Cardiac muscle cell (in vitro differentiated cells and primary cell): ENCODE measurements at regions not wholly inside any gene's neighbourhood (a gene's known extent, or its start where the extent isn't known, plus 50 kb on each side); places are given as distances from the start of the nearest gene placed in this dataset.

Source experiments
- DNase-seq, 2 donors: peaks; one replicate each; pipeline versions ENCODE4 v3.0.0 to v3.0.0-alpha.2; 2010 to 2017; ENCODE audit warnings: low read depth in 1 of 2, low spot score in 1 of 2
- H3K27ac ChIP-seq: fragments of 200-600 bp; sonication (generic); 2 replicates; pipeline ENCODE4 v1.5.1; 2016
- H3K27me3 ChIP-seq: fragments of 200-600 bp; sonication (generic); 2 replicates; pipeline ENCODE4 v1.6.0; 2016; ENCODE audit warnings: control low read depth
- H3K36me3 ChIP-seq: fragments of 200-600 bp; sonication (generic); 2 replicates; pipeline ENCODE4 v1.5.1; 2016; ENCODE audit warnings: control low read depth
- H3K4me1 ChIP-seq: fragments of 200-600 bp; sonication (generic); 2 replicates; pipeline ENCODE4 v1.8.1; 2017; ENCODE audit warnings: low read depth, mild to moderate bottlenecking, mixed run types
- H3K4me3 ChIP-seq: fragments of 200-600 bp; sonication (generic); 2 replicates; pipeline ENCODE4 v1.5.1; 2016; ENCODE audit warnings: mild to moderate bottlenecking
- H3K9me3 ChIP-seq: fragments of 200-600 bp; sonication (generic); 2 replicates; pipeline ENCODE4 v1.5.1; 2017; ENCODE audit warnings: low read depth, mild to moderate bottlenecking, control low read depth
- TF ChIP-seq, protein P1 (sequence below): IDR thresholded peaks from 2 replicates; pipeline ENCODE4 v1.5.1; 2012; ENCODE audit warnings: low read depth, mild to moderate bottlenecking, low read length

DNA sequence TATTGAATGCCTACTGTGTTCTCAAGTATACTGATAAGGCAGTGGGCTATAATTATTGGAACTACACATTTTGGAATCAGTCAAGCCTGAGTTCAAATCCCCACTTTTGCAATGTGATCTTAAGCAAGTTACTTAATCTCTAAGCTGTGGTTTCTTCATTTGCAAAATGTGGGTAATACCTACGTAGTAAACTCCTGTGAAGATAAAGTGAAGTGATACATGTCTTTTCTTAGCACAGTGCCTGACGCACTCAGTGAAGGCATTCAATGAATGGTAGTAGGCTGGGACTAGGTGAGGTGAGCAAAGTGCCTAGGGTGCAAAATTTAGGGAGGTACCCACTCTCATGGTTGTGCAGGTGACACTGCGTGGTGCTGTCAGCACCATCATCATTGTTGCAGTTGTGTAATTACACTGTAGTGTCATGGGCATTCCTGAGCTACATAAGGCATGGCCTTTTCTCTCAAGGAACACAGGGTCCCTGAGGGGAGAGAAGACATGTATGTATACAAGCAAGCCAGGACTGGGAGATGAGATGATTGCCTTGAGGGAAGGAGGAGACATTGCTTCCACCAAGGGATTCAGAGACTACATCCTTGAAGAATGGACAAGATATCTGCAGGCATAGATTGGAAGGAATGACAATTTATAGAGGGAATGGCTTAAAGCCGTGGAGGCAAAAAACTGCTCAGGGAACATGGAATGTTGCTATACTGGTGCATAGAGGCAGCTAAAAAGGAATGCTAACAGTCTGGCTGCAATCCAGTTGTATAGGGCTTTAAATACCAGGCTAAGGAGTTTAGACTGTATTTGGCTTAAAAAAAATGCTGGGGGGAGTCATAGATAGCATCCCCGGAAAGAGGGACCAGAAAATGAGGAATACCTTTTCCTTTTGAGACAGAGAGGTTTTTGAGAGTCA is 129.2 kb upstream of the ARHGAP5 start:
- TF ChIP-seq, protein P1, sequence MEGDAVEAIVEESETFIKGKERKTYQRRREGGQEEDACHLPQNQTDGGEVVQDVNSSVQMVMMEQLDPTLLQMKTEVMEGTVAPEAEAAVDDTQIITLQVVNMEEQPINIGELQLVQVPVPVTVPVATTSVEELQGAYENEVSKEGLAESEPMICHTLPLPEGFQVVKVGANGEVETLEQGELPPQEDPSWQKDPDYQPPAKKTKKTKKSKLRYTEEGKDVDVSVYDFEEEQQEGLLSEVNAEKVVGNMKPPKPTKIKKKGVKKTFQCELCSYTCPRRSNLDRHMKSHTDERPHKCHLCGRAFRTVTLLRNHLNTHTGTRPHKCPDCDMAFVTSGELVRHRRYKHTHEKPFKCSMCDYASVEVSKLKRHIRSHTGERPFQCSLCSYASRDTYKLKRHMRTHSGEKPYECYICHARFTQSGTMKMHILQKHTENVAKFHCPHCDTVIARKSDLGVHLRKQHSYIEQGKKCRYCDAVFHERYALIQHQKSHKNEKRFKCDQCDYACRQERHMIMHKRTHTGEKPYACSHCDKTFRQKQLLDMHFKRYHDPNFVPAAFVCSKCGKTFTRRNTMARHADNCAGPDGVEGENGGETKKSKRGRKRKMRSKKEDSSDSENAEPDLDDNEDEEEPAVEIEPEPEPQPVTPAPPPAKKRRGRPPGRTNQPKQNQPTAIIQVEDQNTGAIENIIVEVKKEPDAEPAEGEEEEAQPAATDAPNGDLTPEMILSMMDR: no peak
- no peaks in the 10 kb centered on the region for H3K36me3 ChIP-seq
- peak in 1 of 2 donors; percentile 15 for DNase-seq
- H3K27me3 ChIP-seq: no peaks in the 10 kb centered on the region
- H3K27ac ChIP-seq: no peak overlapping the region
- H3K4me3 ChIP-seq: no peak overlapping the region
- peaks cover 11% of the 10 kb centered on the region for H3K4me1 ChIP-seq
- H3K9me3 ChIP-seq: no peaks in the 10 kb centered on the region

DNA sequence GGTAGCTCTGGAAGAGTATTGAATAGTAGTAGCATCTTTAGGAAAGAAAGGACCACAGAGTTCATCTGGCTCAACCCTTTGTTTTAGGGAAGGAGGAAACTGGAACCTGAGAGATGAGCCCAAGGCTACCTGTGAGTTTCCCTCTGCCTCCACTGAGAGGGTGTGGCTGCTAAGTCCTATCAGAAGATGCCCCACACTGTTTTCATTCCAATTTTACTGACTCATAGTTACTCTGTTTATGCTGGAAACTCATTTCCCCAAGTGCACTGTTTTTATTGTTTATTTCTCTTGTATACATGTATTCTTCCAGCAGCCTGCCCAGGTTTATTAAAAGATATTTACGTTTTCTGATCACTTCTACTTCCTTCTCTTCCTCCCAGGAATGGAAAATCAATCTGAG is 127.4 kb upstream of the ARHGAP5 start:
- H3K4me3 ChIP-seq: no peak overlapping the region
- DNase-seq: no peak
- H3K27ac ChIP-seq: no peak overlapping the region
- TF ChIP-seq, protein P1: no peak
- H3K27me3 ChIP-seq: no peaks in the 10 kb centered on the region
- no peaks in the 10 kb centered on the region for H3K9me3 ChIP-seq
- H3K4me1 ChIP-seq: peaks cover 11% of the 10 kb centered on the region
- H3K36me3 ChIP-seq: no peaks in the 10 kb centered on the region

DNA sequence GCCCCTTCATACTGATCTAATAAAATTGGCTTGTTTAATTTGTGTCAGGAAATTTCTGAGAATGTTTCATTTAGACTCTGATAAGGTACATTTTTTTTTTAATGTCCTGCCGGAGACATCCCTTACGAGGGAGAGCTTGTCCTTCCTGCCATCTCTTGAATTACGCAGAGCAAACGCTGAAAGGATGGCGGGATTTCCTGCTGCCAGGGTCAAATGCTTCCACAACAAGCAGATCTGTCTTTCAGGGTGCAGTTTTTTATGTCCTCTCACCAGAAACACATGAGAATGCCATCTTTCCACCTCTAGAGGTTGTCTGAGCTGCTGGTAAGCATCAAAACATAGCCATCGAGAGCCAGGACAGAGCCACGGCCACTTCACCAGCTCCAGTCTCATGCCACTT is 126.8 kb upstream of the ARHGAP5 start:
- Histone ChIP-seq H3K27ac (no peak overlapping the region), H3K27me3 (no peaks in the 10 kb centered on the region), H3K9me3 (no peaks in the 10 kb centered on the region), H3K36me3 (no peaks in the 10 kb centered on the region), H3K4me1 (peaks cover 11% of the 10 kb centered on the region), H3K4me3 (no peak overlapping the region)
- no peak for DNase-seq
- TF ChIP-seq, protein P1: no peak

DNA sequence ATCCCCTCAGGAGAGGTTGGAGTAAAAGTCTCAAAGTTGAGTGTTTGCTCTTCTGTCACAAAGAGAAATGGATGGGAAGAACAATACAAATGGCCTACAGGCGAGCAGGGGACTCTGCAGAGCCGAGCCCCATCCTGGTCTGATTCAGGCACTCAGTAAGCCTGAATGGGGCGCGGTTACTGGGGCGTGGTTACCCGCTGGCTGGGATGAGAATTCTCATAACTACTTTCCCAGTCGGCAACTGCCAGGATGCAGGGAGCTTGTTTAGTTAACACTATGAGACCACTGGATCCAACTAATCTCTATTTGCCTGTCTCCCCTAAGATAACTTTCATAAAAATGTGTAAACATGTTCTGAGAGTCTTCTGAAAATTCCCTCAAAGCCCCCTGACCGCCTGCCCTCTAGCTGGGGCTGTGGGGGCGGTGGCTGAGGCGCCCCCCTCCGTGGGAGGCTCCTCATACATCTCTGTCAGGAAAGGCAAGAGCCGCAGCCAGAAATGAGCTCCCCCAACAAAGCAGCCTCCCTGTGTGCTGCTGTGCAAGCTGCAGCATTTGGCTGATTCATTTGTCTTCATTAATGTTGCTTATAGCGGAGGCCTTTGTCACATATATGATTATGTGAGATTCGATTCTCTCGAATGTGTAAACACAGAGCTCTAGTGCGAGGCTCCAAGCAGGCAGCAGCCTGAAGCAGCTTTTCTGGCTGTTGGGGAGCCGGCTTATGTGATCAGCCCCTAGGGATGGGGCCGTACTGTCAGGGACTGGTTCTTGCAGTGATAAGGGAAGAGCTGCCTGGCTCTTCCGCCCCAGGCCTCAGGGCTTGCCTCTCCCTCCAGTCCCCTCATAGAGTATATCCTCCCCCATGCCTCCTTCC is 126.1 kb upstream of the ARHGAP5 start:
- Histone ChIP-seq H3K4me1 (peaks cover 11% of the 10 kb centered on the region), H3K4me3 (no peak overlapping the region), H3K9me3 (no peaks in the 10 kb centered on the region), H3K27ac (no peak overlapping the region), H3K36me3 (no peaks in the 10 kb centered on the region), H3K27me3 (no peaks in the 10 kb centered on the region)
- TF ChIP-seq, protein P1: no peak
- DNase-seq: peak; percentile 35 to 70

DNA sequence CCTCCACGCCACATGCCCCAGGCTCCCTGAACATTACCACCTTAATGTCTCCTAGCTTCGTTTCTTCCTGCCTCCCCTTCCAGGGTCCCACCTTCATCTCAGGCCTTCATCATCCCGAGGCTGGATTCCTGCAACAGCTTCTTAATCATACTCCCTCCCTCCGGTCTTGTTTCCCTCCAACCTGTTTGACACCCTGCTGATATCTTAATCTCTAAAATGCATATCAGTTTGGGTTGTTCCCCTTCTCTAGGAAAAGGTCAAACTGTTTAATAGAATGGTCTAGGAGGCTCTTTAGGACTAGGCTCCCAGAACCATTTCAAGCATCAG is 125.5 kb upstream of the ARHGAP5 start:
- Histone ChIP-seq H3K4me1 (peaks cover 11% of the 10 kb centered on the region), H3K27ac (no peak overlapping the region), H3K36me3 (no peaks in the 10 kb centered on the region), H3K27me3 (no peaks in the 10 kb centered on the region), H3K9me3 (no peaks in the 10 kb centered on the region), H3K4me3 (no peak overlapping the region)
- TF ChIP-seq, protein P1: no peak
- no peak for DNase-seq
